ENCODE measurements at regions not wholly inside any gene's neighbourhood (a gene's known extent, or its start where the extent isn't known, plus 50 kb on each side); places are given as distances from the start of the nearest gene placed in this dataset.

GRCh38 chr20:48447456-48447855 is 380.3 kb downstream of the PREX1 start:
- no TSS peak for BruUV-seq (replicated peaks)
- Mint-ChIP-seq H3K27me3 (ENCODE audit: insufficient read depth, unreplicated experiment) (peaks cover 7% of the 10 kb centered on the region), H3K9me3 (ENCODE audit: unreplicated experiment) (peaks cover 25% of the 10 kb centered on the region), H3K4me1 (ENCODE audit: low read depth, unreplicated experiment) (no peaks in the 10 kb centered on the region), H3K4me3 (ENCODE audit: unreplicated experiment) (no peak overlapping the region), H3K36me3 (ENCODE audit: insufficient read depth, unreplicated experiment) (no peaks in the 10 kb centered on the region), H3K27ac (ENCODE audit: unreplicated experiment) (no peak overlapping the region)
- H3K4me1 ChIP-seq, result no peaks in the 10 kb centered on the region
- no peaks in the 10 kb centered on the region for H3K36me3 ChIP-seq (ENCODE audit: control insufficient read depth, insufficient read depth, low read length)
- peaks cover 19% of the 10 kb centered on the region for H3K9me3 ChIP-seq
- ChIA-PET POLR2A (no interaction called here), CTCF (no interaction called here)
- DNase-seq, result peak in 1 of 2 experiments; percentile 39
- intact Hi-C loops (cut with micrococcal nuclease; ENCODE audit: unreplicated experiment), result no loop called here
- no peaks in the 10 kb centered on the region for H3K27me3 ChIP-seq (replicated peaks; ENCODE audit: control insufficient read depth, insufficient read depth, low read length)
- no peak overlapping the region for H3K4me3 ChIP-seq (ENCODE audit: low read depth, low read length)
- TF ChIP-seq CTCF (IDR thresholded peaks at IDR 0.05; ENCODE audit: insufficient read depth in 1 of 2, low read depth in 1 of 2, low read length in 1 of 2, severe bottlenecking in 1 of 2, unreplicated experiment in 1 of 2), result no peak

- no peak for TF ChIP-seq CTCF (IDR thresholded peaks at IDR 0.05; ENCODE audit: insufficient read depth in 1 of 2, low read depth in 1 of 2, low read length in 1 of 2, severe bottlenecking in 1 of 2, unreplicated experiment in 1 of 2)
- H3K27me3 Mint-ChIP-seq (ENCODE audit: insufficient read depth, unreplicated experiment), result peaks cover 10% of the 10 kb centered on the region
- no peaks in the 10 kb centered on the region for H3K36me3 Mint-ChIP-seq (ENCODE audit: insufficient read depth, unreplicated experiment)
- no peaks in the 10 kb centered on the region for H3K4me1 ChIP-seq
- ChIA-PET POLR2A (no interaction called here), CTCF (interaction anchor here (1.6 kb wide), 1 partner anchor 175 kb away, joined by 3 read pairs; no protein-coding TSS in a partner anchor)
- BruUV-seq (replicated peaks), result no TSS peak
- H3K4me3 ChIP-seq (ENCODE audit: low read depth, low read length), result no peak overlapping the region
- H3K4me3 Mint-ChIP-seq (ENCODE audit: unreplicated experiment), result no peak overlapping the region
- DNase-seq, result no peak
- peaks cover 19% of the 10 kb centered on the region for H3K9me3 ChIP-seq
- H3K27me3 ChIP-seq (replicated peaks; ENCODE audit: control insufficient read depth, insufficient read depth, low read length), result no peaks in the 10 kb centered on the region
- intact Hi-C loops (cut with micrococcal nuclease; ENCODE audit: unreplicated experiment), result no loop called here
- no peaks in the 10 kb centered on the region for H3K36me3 ChIP-seq (ENCODE audit: control insufficient read depth, insufficient read depth, low read length)
- H3K4me1 Mint-ChIP-seq (ENCODE audit: low read depth, unreplicated experiment), result no peaks in the 10 kb centered on the region
- H3K27ac Mint-ChIP-seq (ENCODE audit: unreplicated experiment), result no peak overlapping the region
- peaks cover 32% of the 10 kb centered on the region for H3K9me3 Mint-ChIP-seq (ENCODE audit: unreplicated experiment)
These were observed 382.0 kb downstream of the PREX1 start for GRCh38 chr20:48445827-48446226.

GRCh38 chr20:48444249-48444648 is 383.6 kb downstream of the PREX1 start:
- Mint-ChIP-seq H3K4me3 (ENCODE audit: unreplicated experiment) (no peak overlapping the region), H3K4me1 (ENCODE audit: low read depth, unreplicated experiment) (no peaks in the 10 kb centered on the region), H3K9me3 (ENCODE audit: unreplicated experiment) (peaks cover 44% of the 10 kb centered on the region), H3K27ac (ENCODE audit: unreplicated experiment) (no peak overlapping the region), H3K27me3 (ENCODE audit: insufficient read depth, unreplicated experiment) (peaks cover 13% of the 10 kb centered on the region), H3K36me3 (ENCODE audit: insufficient read depth, unreplicated experiment) (no peaks in the 10 kb centered on the region)
- ChIA-PET POLR2A (no interaction called here), CTCF (interaction anchor here (1.6 kb wide), 1 partner anchor 176 kb away, joined by 3 read pairs; no protein-coding TSS in a partner anchor)
- no peaks in the 10 kb centered on the region for H3K36me3 ChIP-seq (ENCODE audit: control insufficient read depth, insufficient read depth, low read length)
- H3K4me3 ChIP-seq (ENCODE audit: low read depth, low read length), result no peak overlapping the region
- H3K27me3 ChIP-seq (replicated peaks; ENCODE audit: control insufficient read depth, insufficient read depth, low read length), result no peaks in the 10 kb centered on the region
- peaks cover 21% of the 10 kb centered on the region for H3K9me3 ChIP-seq
- no peak for TF ChIP-seq CTCF (IDR thresholded peaks at IDR 0.05; ENCODE audit: insufficient read depth in 1 of 2, low read depth in 1 of 2, low read length in 1 of 2, severe bottlenecking in 1 of 2, unreplicated experiment in 1 of 2)
- no peak for DNase-seq
- no peaks in the 10 kb centered on the region for H3K4me1 ChIP-seq
- intact Hi-C loops (cut with micrococcal nuclease; ENCODE audit: unreplicated experiment), result no loop called here
- no TSS peak for BruUV-seq (replicated peaks)

Measured in Caco-2 (cell line).